PC-9 (cell line): ENCODE measurements at regions not wholly inside any gene's neighbourhood (a gene's known extent, or its start where the extent isn't known, plus 50 kb on each side); places are given as distances from the start of the nearest gene placed in this dataset.

Source experiments
- BruUV-seq: library from RNA; stranded (reverse); fragments of 400-500 nt; replicated peaks from 2 replicates; lab custom pipeline; 2021; lab: Mats Ljungman, UMichigan
- CTCF ChIA-PET: fragments of 300-600 bp; sonication (Branson Sonifier 250); formaldehyde crosslinking; loops from one replicate; lab custom pipeline; 2022; ENCODE audit warnings: antibody characterized with exemption; lab: Charles Lee
- POLR2A ChIA-PET: fragments of 300-600 bp; sonication (Branson Sonifier 250); formaldehyde crosslinking; loops from one replicate; lab custom pipeline; 2022; ENCODE audit warnings: antibody characterized with exemption; ENCODE audit not compliant: unreplicated experiment; lab: Charles Lee
- DNase-seq, 2 experiments: peaks; one replicate each; pipeline versions ENCODE4 v3.0.0 to v3.0.0-alpha.2; 2015 to 2022; ENCODE audit warnings: mixed read lengths in 1 of 2
- H2AFZ ChIP-seq: fragments of 200-600 bp; sonication (generic); 2 replicates; pipeline ENCODE4 v1.8.1; 2017; ENCODE audit warnings: antibody characterized with exemption
- H3F3A ChIP-seq: fragments of 200-600 bp; sonication (generic); 2 replicates; pipeline ENCODE4 v1.8.1; 2017; ENCODE audit warnings: antibody characterized with exemption, mild to moderate bottlenecking, low read depth; ENCODE audit not compliant: insufficient read depth
- H3K27ac ChIP-seq: fragments of 200-600 bp; sonication (generic); 2 replicates; pipeline ENCODE4 v1.6.1; 2016; ENCODE audit warnings: mixed run types
- H3K27me3 ChIP-seq: fragments of 200-600 bp; sonication (generic); 2 replicates; pipeline ENCODE4 v1.6.1; 2016; ENCODE audit warnings: low read depth, mixed run types; ENCODE audit not compliant: insufficient read depth
- H3K36me3 ChIP-seq: fragments of 200-600 bp; sonication (generic); 2 replicates; pipeline ENCODE4 v1.6.1; 2016; ENCODE audit warnings: low read depth, mixed run types
- H3K4me1 ChIP-seq: fragments of 200-600 bp; sonication (generic); replicated peaks from 2 replicates; pipeline ENCODE4 v1.6.1; 2016; ENCODE audit warnings: mixed run types; ENCODE audit not compliant: insufficient read depth
- H3K4me2 ChIP-seq: fragments of 200-600 bp; sonication (generic); 2 replicates; pipeline ENCODE4 v1.6.1; 2017; ENCODE audit warnings: mixed run types
- H3K4me3 ChIP-seq: fragments of 200-600 bp; sonication (generic); 2 replicates; pipeline ENCODE4 v1.6.1; 2016; ENCODE audit warnings: mixed run types
- H3K79me2 ChIP-seq: fragments of 200-600 bp; sonication (generic); 2 replicates; pipeline ENCODE4 v1.6.1; 2017; ENCODE audit warnings: low read depth, mixed run types
- H3K9me2 ChIP-seq: fragments of 200-600 bp; sonication (generic); 2 replicates; pipeline ENCODE4 v1.8.1; 2017; ENCODE audit warnings: mild to moderate bottlenecking; ENCODE audit not compliant: insufficient read depth
- H3K9me3 ChIP-seq: fragments of 200-600 bp; sonication (generic); 2 replicates; pipeline ENCODE4 v1.8.1; 2016; ENCODE audit warnings: low read depth; ENCODE audit not compliant: insufficient read depth
- H4K20me1 ChIP-seq: fragments of 200-600 bp; sonication (generic); 2 replicates; pipeline ENCODE4 v1.8.1; 2017; ENCODE audit not compliant: insufficient read depth
- CTCF ChIP-seq: fragments of 200-600 bp; sonication (generic); conservative IDR thresholded peaks from 2 replicates; pipeline ENCODE4 v1.6.1; 2017; ENCODE audit warnings: mixed run types, antibody characterized with exemption, mild to moderate bottlenecking, moderate library complexity
- EZH2 ChIP-seq: fragments of 200-600 bp; sonication (generic); IDR thresholded peaks from 2 replicates; pipeline ENCODE4 v1.8.0; 2017; ENCODE audit warnings: antibody characterized with exemption, low read depth
- intact Hi-C: fragments of 100-400 bp; cut with micrococcal nuclease; formaldehyde crosslinking; loops from one replicate; pipeline ENCODE4 v1.10.0; 2022; ENCODE audit not compliant: unreplicated experiment

GRCh38 chr6:41488433-41489119 is 57.6 kb upstream of the FOXP4 start:
- Histone ChIP-seq H4K20me1 (no peaks in the 10 kb centered on the region), H3K4me1 (no peaks in the 10 kb centered on the region), H3K4me3 (no peak overlapping the region), H3K27me3 (peaks cover 16% of the 10 kb centered on the region; the same call in 1 of the 2 replicates), H3K9me3 (no peaks in the 10 kb centered on the region), H3K27ac (no peak overlapping the region), H2AFZ (no peak overlapping the region), H3F3A (no peaks in the 10 kb centered on the region), H3K36me3 (no peaks in the 10 kb centered on the region), H3K4me2 (no peak overlapping the region), H3K79me2 (no peaks in the 10 kb centered on the region), H3K9me2 (no peaks in the 10 kb centered on the region)
- ChIA-PET CTCF (no interaction called here), POLR2A (no interaction called here)
- TF ChIP-seq CTCF: no peak
- no peak for TF ChIP-seq EZH2
- no peak for DNase-seq
- BruUV-seq: no TSS peak
- intact Hi-C loops: no loop called here

GRCh38 chr6:41489120-41489851 is 56.9 kb upstream of the FOXP4 start:
- POLR2A ChIA-PET: no interaction called here
- H3K4me2 ChIP-seq: no peak overlapping the region
- H3K27ac ChIP-seq: no peak overlapping the region
- H3K79me2 ChIP-seq: no peaks in the 10 kb centered on the region
- H3K9me2 ChIP-seq: no peaks in the 10 kb centered on the region
- peaks cover 20% of the 10 kb centered on the region; the same call in 1 of the 2 replicates for H3K27me3 ChIP-seq
- BruUV-seq: no TSS peak
- DNase-seq: no peak
- H4K20me1 ChIP-seq: no peaks in the 10 kb centered on the region
- H3K9me3 ChIP-seq: no peaks in the 10 kb centered on the region
- no peaks in the 10 kb centered on the region for H3F3A ChIP-seq
- no peaks in the 10 kb centered on the region for H3K36me3 ChIP-seq
- no peak overlapping the region for H3K4me3 ChIP-seq
- no peak overlapping the region for H2AFZ ChIP-seq
- CTCF ChIA-PET: no interaction called here
- TF ChIP-seq EZH2 (no peak), CTCF (no peak)
- H3K4me1 ChIP-seq: no peaks in the 10 kb centered on the region
- intact Hi-C loops: no loop called here

- no peak overlapping the region for H3K4me2 ChIP-seq
- no peaks in the 10 kb centered on the region for H3K9me2 ChIP-seq
- ChIA-PET POLR2A (no interaction called here), CTCF (no interaction called here)
- intact Hi-C loops: no loop called here
- H3K9me3 ChIP-seq: no peaks in the 10 kb centered on the region
- TF ChIP-seq CTCF (no peak), EZH2 (no peak)
- 0 out of 2 replicates have a peak, but pooled peaks cover 10% of the 10 kb centered on the region for H3K27me3 ChIP-seq
- no peak for DNase-seq
- no peak overlapping the region for H2AFZ ChIP-seq
- no TSS peak for BruUV-seq
- no peaks in the 10 kb centered on the region for H4K20me1 ChIP-seq
- H3K4me1 ChIP-seq: no peaks in the 10 kb centered on the region
- H3K79me2 ChIP-seq: no peaks in the 10 kb centered on the region
- no peaks in the 10 kb centered on the region for H3K36me3 ChIP-seq
- H3K4me3 ChIP-seq: no peak overlapping the region
- no peaks in the 10 kb centered on the region for H3F3A ChIP-seq
- no peak overlapping the region for H3K27ac ChIP-seq
These were observed 53.8 kb upstream of the FOXP4 start for GRCh38 chr6:41492261-41492891.
